Cardiac fibroblast (primary cell): ENCODE measurements at regions not wholly inside any gene's neighbourhood (a gene's known extent, or its start where the extent isn't known, plus 50 kb on each side); places are given as distances from the start of the nearest gene placed in this dataset.
A peak's percentile ranks its signal among the peaks of the same experiment; 100 is the strongest.

Experiments
- DNase-seq, 2 donors: peaks; one replicate each; pipeline versions ENCODE4 v3.0.0 to v3.0.0-alpha.2; 2010; ENCODE audit warnings: low read depth in 2 of 2
- H3K4me3 ChIP-seq, 2 donors: replicated peaks in 1 of 2; 1 replicate in 1 of 2; 2 replicates in 1 of 2; pipeline ENCODE4 v1.5.1; 2011; ENCODE audit warnings: low read depth in 2 of 2, low read length in 2 of 2, mild to moderate bottlenecking in 2 of 2, moderate library complexity in 1 of 2
- TF ChIP-seq, protein P1 (sequence below): IDR thresholded peaks from one replicate; pipeline ENCODE4 v1.5.1; 2011; ENCODE audit warnings: low read depth, mild to moderate bottlenecking, low read length, inconsistent platforms

DNA sequence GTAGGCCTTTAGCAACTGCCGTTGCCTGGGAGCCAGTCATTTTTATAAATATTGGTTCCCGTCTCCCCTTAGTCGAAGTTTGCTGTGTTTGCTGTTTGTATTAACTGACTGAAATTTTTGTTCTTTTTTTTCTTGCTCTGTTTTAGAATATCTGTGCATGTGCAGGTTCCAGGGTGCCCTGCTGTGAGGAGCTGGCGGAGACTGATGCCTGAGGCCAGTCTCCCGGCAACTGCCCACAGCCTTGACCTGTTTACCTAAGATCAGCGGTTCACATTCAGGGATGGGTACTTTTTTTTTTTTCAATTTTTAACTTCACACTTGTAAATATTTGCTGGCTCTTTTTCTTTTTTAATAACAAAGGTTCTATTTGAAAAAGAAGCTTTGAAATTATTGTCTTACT is 262.6 kb upstream of the ADAMTS16 start:
- no peak overlapping the region for H3K4me3 ChIP-seq
- TF ChIP-seq, protein P1, sequence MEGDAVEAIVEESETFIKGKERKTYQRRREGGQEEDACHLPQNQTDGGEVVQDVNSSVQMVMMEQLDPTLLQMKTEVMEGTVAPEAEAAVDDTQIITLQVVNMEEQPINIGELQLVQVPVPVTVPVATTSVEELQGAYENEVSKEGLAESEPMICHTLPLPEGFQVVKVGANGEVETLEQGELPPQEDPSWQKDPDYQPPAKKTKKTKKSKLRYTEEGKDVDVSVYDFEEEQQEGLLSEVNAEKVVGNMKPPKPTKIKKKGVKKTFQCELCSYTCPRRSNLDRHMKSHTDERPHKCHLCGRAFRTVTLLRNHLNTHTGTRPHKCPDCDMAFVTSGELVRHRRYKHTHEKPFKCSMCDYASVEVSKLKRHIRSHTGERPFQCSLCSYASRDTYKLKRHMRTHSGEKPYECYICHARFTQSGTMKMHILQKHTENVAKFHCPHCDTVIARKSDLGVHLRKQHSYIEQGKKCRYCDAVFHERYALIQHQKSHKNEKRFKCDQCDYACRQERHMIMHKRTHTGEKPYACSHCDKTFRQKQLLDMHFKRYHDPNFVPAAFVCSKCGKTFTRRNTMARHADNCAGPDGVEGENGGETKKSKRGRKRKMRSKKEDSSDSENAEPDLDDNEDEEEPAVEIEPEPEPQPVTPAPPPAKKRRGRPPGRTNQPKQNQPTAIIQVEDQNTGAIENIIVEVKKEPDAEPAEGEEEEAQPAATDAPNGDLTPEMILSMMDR, result no peak
- no peak for DNase-seq

DNA sequence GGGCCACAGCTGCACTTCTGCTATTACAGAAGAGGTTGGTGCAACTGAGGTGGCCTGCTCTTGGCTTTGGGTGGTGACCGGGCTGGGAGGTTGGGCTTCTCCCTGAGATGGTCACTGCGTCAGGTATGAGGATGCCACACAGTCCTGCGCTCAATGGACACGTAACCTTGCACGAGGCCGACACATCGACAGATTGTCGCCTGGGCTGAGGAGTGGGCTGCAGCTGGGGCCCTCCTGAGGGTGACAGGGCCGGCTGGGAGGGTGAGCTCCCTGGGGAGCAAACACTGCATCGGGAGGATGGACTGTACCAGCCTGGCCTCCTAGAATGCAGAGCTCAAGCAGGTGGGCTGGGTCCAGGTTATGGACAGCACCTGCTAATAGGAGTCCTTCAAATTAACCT is 261.1 kb upstream of the ADAMTS16 start:
- no peak overlapping the region for H3K4me3 ChIP-seq
- TF ChIP-seq, protein P1, result no peak
- DNase-seq, result no peak

DNA sequence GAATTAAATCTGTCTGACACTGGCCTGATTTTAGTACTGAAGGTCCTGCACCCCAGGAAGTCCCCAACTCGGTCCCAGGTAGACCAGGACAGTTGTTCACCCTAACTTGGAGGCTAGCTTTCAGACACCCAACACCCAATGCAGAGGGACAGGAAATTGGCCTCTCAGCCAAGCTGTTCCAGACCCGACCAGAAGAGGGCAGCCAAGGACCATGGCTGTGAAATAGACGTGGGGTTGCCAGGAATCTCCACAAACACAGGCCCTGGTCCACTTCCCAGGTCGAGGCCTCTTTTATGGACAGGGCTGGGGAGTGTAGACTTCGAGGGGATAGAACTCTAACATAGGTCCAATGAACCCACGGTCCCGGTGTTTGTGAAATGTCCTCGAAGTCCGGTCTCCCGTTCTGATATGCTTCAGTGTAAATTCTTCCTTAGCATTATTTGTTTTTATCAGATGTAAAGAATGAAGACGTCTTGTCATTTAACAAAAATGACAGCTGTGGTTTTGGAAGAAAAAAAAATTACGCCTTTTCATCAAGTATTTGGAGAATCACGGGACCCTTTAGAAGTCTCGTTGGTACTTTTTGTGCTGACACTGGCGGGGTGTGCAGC is 260.3 kb upstream of the ADAMTS16 start:
- peak; percentile 53 to 76 for DNase-seq
- TF ChIP-seq, protein P1, result peak; percentile 74
- H3K4me3 ChIP-seq, result no peak overlapping the region

DNA sequence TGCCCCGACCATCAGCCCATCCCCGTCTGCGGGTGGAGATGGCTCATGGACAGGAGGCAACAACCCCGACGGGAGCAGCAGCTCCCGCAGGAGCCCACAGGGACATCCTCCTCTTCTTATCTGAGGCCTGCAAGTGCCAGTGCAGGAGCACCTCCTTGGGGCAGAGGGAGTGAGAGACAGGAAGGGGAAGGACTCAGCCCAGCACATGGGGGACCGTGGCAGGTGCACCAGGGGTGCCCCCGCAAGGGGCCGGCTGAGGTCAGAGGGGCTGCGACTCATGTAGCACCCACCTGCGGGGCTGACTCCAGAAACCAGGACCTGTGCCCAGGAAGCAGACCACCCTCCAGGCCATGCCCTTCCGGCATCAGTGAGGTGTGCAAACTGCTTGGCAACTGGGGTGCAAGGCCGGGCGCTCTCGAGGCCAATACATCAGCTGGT is 259.8 kb upstream of the ADAMTS16 start:
- H3K4me3 ChIP-seq, result no peak overlapping the region
- TF ChIP-seq, protein P1, result no peak
- DNase-seq, result no peak

DNA sequence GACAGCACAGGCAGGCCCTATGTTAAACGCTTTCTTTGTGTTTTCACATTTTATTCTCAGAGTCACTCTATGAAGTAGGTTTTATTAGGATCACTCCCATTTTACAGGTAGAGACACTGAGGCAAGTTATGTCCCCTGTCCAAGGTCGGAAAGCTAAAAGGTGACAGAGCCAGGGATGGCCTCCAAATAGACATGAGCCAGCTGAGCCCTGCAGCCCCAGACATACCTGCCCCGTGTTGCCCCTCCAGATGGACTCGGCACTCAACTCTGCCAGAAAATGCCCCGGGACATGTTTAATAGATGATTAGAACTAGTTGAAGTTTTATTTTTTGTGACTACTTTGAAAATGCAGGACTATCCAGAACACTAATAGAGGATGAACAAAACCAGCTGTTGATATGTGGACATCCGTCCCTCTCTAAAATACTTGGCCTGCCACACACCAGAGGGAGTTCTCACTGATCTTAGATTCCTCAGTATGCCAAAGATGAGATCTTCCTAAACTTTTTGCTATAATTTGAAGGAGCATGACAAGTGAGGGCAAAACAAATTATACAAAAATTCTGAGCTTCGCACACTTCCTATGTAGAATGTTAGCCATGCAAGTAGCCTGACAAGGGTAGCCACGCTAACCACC is 258.6 kb upstream of the ADAMTS16 start:
- DNase-seq, result no peak
- H3K4me3 ChIP-seq, result no peak overlapping the region
- TF ChIP-seq, protein P1, result no peak

DNA sequence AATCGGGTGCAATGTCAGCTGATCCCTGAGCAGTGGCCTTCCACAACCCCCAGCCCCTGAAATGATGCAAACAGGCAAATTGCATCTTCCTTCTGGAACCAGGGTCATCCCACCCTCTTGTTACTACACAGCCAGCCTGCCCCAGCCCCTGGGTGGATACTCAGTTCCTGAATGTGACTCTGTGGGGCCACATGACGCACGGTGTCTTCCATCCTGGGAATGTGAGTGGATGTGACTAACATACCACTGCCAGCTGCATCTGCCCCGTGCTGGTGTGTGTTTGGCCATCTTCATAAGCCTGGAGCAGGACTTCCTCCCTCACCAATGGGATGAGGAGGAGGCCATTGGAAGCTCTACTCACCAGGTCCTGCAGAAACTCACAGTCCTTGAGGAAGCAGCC is 257.9 kb upstream of the ADAMTS16 start:
- no peak for DNase-seq
- no peak overlapping the region for H3K4me3 ChIP-seq
- TF ChIP-seq, protein P1, result no peak
